ENCODE measurements at regions not wholly inside any gene's neighbourhood (a gene's known extent, or its start where the extent isn't known, plus 50 kb on each side); places are given as distances from the start of the nearest gene placed in this dataset.

- TF ChIP-seq CTCF (IDR thresholded peaks at IDR 0.05) = no peak
- no peak for TF ChIP-seq POLR2AphosphoS5 (IDR thresholded peaks at IDR 0.05; ENCODE audit: insufficient read depth in 1 of 2, low read depth in 1 of 2)
- no peak for TF ChIP-seq POLR2A (IDR thresholded peaks at IDR 0.05)
Measured at GRCh38 chr3:148102156-148102555, 595.5 kb upstream of the AGTR1 start.
